ENCODE measurements at regions not wholly inside any gene's neighbourhood (a gene's known extent, or its start where the extent isn't known, plus 50 kb on each side); places are given as distances from the start of the nearest gene placed in this dataset.

- TF ChIP-seq CTCF (conservative IDR thresholded peaks at IDR 0.05; ENCODE audit: low read depth in 2 of 2) = no peak
- TF ChIP-seq EZH2 (IDR thresholded peaks at IDR 0.05; ENCODE audit: low read depth, unreplicated experiment) = no peak
Observed at GRCh38 chrX:88660836-88661235, 86.2 kb upstream of the CPXCR1 start (continued).

- Histone ChIP-seq H3K79me2 (replicated peaks; ENCODE audit: insufficient read depth) (no peaks in the 10 kb centered on the region), H3K27ac (ENCODE audit: low read depth) (no peak overlapping the region), H3K4me2 (no peak overlapping the region), H3K9me2 (ENCODE audit: insufficient read depth) (no peaks in the 10 kb centered on the region), H3F3A (replicated peaks; ENCODE audit: low read depth) (no peaks in the 10 kb centered on the region), H2AFZ (no peak overlapping the region), H3K36me3 (ENCODE audit: insufficient read depth) (no peaks in the 10 kb centered on the region), H3K27me3 (ENCODE audit: insufficient read depth) (no peaks in the 10 kb centered on the region), H3K4me1 (ENCODE audit: insufficient read depth) (no peaks in the 10 kb centered on the region), H4K20me1 (replicated peaks; ENCODE audit: insufficient read depth) (no peaks in the 10 kb centered on the region), H3K4me3 (no peak overlapping the region)
- no peak overlapping the region for H3K4me3 Mint-ChIP-seq
- H3K36me3 Mint-ChIP-seq (ENCODE audit: low read depth) = no peaks in the 10 kb centered on the region
- no peak overlapping the region for H3K27ac Mint-ChIP-seq
- ATAC-seq = no peak
- H3K9me3 Mint-ChIP-seq = no peaks in the 10 kb centered on the region
- no peak for DNase-seq (ENCODE audit: low spot score)
- no peaks in the 10 kb centered on the region for H3K27me3 Mint-ChIP-seq (ENCODE audit: insufficient read depth, low read depth, poor library complexity)
- H3K4me1 Mint-ChIP-seq = no peaks in the 10 kb centered on the region
- TF ChIP-seq CREB1 (CRISPR knock-in tag; IDR thresholded peaks at IDR 0.05; ENCODE audit: low read depth) (no peak), ZNF331 (CRISPR knock-in tag; IDR thresholded peaks at IDR 0.05; ENCODE audit: low read depth) (no peak), EZH2phosphoT487 (IDR thresholded peaks at IDR 0.05; ENCODE audit: unreplicated experiment) (no peak), JUNB (IDR thresholded peaks at IDR 0.05; ENCODE audit: unreplicated experiment) (no peak), NANOG (IDR thresholded peaks at IDR 0.05; ENCODE audit: borderline replicate concordance) (no peak), STAT1 (IDR thresholded peaks at IDR 0.05; ENCODE audit: unreplicated experiment) (no peak), EZH2 (IDR thresholded peaks at IDR 0.05; ENCODE audit: low read depth, unreplicated experiment) (no peak), REST (IDR thresholded peaks at IDR 0.05; ENCODE audit: unreplicated experiment) (no peak), ETS1 (IDR thresholded peaks at IDR 0.05) (no peak), CTCF (conservative IDR thresholded peaks at IDR 0.05; ENCODE audit: low read depth in 2 of 2) (no peak), POLR2AphosphoS5 (IDR thresholded peaks at IDR 0.05; ENCODE audit: low read depth) (no peak)
Observed at GRCh38 chrX:88672261-88672660, 74.8 kb upstream of the CPXCR1 start.

Measured in GM23338 (cell line).